ENCODE measurements at regions not wholly inside any gene's neighbourhood (a gene's known extent, or its start where the extent isn't known, plus 50 kb on each side); places are given as distances from the start of the nearest gene placed in this dataset.

DNA sequence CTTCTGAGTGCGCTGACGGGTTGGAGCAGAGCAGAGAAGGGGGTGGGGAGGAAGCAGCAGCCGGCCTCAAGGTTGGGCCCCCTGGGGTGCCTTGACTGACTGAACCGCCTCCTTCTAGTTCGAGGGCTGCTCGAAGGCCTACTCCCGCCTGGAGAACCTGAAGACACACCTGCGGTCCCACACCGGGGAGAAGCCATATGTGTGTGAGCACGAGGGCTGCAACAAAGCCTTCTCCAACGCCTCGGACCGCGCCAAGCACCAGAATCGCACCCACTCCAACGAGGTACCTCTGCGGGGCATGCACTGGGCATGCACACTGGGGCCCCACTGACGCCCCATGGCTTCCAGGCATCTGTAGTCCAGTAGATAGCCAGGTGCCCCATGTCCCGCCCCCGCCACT lies 246.9 kb downstream of the GLI2 start:
- TF ChIP-seq BHLHE40 (IDR thresholded peaks at IDR 0.05; ENCODE audit: borderline replicate concordance) (no peak), FOXA1 (IDR thresholded peaks at IDR 0.05) (no peak), HDGF (IDR thresholded peaks at IDR 0.05; ENCODE audit: borderline replicate concordance) (no peak)
